Anterior cingulate cortex (tissue), 58 donors: ENCODE measurements at regions not wholly inside any gene's neighbourhood (a gene's known extent, or its start where the extent isn't known, plus 50 kb on each side); places are given as distances from the start of the nearest gene placed in this dataset.
"Not testable (repeated sequence)": the region's sequence is repeated elsewhere in the genome, so short reads cannot be mapped to it uniquely, and the experiment has no call there.

Experiments used
- DNase-seq, 58 donors: peaks; one replicate each; lab custom pipeline; 2025; lab: John Stamatoyannopoulos, UW

GRCh38 chr5:66345281-66345680 lies 201.2 kb downstream of the SREK1 start:
- DNase-seq: no peak

DNA sequence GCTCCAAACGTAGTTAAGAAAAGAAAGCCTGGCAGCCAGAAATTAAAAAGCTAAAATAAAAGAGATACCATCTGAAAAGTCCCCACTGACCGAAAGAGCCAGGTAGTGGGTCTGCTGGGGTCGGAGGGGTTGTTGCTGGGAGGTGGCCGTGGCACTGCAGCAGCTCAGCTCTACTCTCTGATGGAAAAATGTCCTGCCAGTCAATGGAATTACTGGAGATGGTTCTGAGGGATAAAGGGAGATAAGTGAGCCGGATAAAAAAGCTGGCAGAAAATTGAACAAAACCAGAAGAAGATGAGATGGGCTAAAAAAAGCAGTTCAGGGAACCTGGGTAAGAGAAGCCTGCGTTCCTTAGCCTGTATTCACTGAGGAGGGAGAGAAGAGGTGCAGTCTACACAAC lies 202.8 kb downstream of the SREK1 start:
- DNase-seq: no peak

DNA sequence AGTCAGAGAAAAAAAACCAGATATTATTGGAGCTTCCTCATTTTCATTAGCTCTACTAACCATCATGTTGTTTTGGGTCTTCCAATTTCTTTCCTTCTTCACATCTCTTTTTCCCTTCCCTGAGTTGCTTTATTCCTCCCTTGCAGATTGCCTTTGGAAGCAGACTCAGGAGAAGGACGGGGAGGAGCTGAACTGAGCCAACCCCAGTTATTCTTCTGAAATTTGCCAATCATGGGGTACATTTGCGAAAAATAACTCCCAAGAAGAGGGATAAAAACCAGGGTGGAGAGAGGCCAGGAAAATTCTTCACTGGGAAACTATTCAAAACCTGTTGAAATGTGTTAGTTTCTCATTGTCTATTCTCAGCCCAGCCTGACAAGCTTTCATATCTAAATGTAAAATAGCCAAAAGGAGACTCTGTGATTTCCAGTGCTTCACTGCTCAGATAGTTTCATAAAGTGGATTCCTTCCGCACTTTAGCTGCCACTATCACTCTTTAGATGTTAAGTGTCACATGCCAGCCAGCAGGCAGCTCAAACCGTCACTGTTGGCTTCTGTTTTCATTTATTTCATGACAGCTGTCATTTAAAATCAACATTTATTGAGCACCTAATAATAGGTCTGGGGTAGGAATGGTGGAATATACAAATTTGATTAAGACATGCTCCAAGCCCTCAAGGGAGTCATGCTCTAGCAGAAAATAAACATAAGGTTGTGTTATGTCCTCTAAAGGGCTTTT lies 204.5 kb downstream of the SREK1 start:
- DNase-seq: no peak

GRCh38 chr5:66351813-66352212 lies 207.7 kb downstream of the SREK1 start:
- no peak for DNase-seq

GRCh38 chr5:66353186-66353585 lies 209.1 kb downstream of the SREK1 start:
- no peak for DNase-seq

GRCh38 chr5:66354422-66354821 lies 210.3 kb downstream of the SREK1 start:
- DNase-seq: no peak

DNA sequence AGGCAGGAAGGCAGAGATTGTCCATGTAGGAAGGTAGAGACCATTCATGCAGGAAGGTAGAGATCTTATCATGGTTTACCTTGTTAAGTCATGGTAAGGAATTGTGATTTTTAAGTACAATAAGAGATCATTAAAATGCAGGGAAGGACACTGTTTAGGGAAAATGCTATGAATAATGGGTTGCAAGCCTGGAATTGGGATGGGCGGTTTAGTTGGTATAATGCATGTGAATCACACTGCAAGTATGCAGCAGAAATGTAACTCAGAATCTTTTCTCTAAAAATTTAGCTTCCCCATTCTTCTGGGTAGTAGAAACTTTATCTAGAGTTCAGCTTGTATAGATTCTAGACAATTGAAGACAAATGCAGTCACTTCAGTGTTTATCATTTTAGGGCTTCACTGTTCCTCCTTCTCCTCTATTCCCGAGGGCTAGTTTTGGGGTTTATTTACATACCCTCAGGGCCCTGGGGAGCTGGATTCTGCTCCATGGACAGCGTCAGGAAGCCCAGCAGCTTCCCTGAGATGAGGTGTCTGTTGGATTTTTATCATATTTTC lies 212.0 kb downstream of the SREK1 start:
- no peak for DNase-seq

DNA sequence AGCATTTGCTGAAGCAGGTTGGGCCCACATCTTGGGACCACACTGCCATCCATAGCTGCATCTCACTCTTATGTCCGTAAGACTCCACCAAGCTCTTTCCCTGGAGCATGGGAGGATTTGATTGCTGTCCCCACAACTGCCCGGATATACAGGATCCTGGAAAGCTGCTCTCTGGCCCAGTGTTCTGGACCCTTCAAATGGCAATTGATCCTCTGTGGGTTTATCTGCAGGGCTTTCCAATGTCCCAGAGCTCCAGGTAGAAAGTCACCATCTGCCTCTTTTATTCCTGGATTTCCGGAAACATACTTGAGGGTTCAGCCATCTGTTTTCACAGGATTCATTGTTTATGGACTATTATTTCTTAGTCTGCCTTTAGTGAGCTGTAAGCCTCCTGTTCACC lies 214.6 kb downstream of the SREK1 start:
- DNase-seq: no peak

DNA sequence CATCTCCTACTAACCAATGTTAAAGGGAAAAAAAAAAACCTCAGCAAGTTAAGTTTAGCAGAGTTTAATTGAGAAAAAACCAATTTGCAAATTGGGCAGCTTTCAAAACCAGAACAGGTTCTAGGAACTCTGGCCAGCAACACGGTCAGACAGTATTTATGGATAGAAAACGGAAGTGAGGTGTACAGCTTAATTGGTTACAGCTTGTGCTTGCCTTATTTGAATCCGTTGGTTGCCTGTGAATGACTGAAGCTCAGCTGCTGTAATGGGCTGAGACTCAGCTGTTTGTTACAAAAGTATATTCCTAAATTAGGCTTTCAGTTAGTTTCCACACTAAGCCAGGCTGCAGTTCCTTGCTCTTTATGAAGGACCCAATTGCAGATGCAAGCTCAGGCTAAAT lies 217.0 kb downstream of the SREK1 start:
- DNase-seq: peak in 4 of 58 donors; percentile 7 to 34 (median 20)

DNA sequence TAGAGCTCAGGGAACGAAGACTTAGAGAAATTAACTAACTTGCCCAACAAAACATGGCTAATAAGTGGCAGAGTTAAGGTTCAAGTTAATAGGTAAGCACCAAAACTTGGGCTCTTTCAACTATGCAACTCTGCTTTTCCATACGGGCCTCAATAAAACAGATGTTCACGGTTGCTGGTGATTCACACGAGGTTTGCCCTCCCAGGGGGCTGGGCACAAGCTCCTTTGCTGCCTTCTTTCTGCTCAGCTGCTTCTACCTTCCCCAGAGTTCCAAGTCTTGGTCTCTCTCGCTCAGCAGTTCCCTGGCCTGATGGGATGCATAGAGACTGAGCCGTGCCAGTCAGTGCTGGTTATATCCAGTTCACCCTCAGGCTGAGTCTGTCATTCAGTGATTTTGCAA lies 217.9 kb downstream of the SREK1 start:
- DNase-seq: no peak

DNA sequence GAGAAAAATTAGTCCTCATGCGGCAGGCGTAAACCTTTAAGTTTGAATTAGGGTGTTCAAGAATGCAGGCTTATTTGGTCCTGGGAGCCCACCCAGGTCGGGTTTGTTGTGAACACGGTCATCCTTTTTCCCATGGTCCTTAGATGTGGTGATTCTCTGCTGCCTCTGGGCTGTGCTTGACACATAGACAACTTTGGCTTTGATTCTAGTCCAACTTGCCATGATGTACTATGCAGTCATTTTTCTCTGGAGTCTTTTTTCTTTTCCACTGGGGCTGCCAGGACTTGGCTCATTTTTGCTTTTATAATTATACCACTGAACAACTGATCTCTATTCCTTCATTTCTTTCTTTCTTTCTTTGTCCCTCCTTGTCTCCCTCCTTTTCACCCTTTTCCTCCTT lies 218.6 kb downstream of the SREK1 start:
- no peak for DNase-seq

GRCh38 chr5:66363097-66363496 lies 219.0 kb downstream of the SREK1 start:
- DNase-seq: no peak

DNA sequence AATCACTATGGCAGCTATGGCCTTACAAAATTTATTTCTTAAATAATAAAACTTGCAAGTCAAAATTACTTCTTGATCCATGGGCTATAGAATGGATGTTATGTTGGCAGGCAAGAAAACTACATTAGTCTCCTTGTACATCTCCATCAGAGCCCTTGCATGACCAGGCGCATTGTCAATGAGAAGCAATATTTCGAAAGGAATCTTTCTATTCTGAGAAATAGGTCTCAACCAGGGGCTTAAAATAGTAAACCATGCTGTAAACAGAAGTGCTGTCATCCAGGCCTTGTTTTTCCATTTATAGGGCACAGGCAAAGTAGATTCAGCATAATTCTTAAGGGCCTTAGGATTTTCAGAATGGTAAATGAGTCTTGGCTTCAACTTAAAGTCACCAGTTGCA lies 220.1 kb downstream of the SREK1 start:
- no peak for DNase-seq

- DNase-seq: no peak
These were observed 221.9 kb downstream of the SREK1 start for GRCh38 chr5:66365981-66366380.

DNA sequence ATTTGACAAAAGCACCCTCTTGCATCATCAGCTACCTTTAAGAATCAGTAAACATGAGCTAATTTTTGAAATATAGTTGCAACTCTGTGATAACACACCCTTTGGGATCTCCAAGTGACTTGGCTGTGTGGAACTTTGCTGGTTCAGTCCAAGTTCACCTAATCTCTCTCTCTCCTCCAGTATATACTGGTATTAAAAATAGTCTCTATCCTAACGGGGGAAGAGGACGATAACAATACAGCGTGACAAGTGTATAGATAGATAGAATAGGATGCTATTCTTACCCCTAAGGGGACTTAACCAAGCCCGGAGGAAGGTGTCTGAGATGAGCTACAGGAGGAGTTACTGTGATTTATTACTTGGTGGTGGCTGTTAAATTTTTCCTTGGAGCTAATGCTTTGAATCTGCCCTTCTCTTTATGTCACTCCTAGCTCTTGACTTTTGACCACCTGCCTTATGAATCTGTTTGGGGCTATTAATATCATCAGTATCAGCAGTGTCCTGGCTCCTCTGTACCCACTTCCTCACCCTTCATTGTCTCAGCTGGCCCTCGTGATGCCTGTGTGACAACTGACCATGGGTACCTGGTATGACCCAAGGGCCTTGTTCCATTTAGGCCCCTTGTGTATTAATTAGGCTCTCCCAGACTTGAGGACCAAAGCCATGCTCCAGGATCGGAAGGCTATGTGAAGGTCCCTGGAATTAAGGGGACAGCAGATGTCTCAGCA lies 223.9 kb downstream of the SREK1 start:
- no peak for DNase-seq

- DNase-seq: no peak
These were observed 224.7 kb downstream of the SREK1 start for GRCh38 chr5:66368811-66369210.

DNA sequence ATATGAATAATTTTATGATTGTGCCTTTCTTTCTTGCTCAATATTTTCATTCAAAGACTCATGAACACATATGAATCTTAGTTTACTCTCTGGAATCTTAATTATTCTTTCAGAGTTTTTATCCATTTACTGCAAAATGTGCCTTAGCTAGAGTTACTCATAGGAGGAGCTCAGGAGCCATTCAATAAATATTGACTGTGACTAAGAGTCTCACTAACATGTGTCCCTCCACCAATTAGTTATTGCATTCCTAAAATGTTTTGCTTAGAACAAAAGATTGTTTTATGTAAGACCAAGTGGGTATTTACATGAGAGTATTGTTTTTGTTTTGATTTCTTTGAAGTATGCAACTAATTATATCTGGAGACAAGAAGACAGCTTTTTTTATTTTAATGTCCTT lies 218.4 kb upstream of the MAST4 start:
- no peak for DNase-seq

GRCh38 chr5:66378407-66378806 lies 217.8 kb upstream of the MAST4 start:
- no peak for DNase-seq

- DNase-seq: no peak
These were observed 214.0 kb upstream of the MAST4 start for GRCh38 chr5:66382152-66382551.

DNA sequence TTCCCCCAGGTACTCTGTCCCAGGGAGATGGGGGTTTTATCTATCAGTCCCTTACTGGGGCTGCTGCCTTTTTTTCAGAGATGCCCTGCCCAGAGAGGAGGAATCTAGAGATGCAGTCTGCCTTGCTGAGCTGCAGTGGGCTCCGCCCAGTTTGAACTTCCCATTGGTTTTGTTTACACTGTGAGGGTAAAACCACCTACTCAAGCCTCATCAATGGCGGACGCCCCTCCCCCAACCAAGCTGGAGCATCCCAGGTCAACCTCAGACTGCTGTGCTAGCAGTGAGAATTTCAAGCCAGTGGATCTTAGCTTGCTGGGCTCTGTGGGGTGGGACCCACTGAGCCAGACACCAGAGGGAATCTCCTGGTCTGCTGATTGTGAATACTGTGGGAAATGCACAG lies 191.0 kb upstream of the MAST4 start:
- DNase-seq: not testable (repeated sequence)

GRCh38 chr5:66406761-66407336 lies 189.3 kb upstream of the MAST4 start:
- no peak for DNase-seq

GRCh38 chr5:66407765-66408164 lies 188.4 kb upstream of the MAST4 start:
- no peak for DNase-seq
